NCI-H2107 treated with DMSO at 0.1 percent for 48 hours (cell line): ENCODE measurements at regions not wholly inside any gene's neighbourhood (a gene's known extent, or its start where the extent isn't known, plus 50 kb on each side); places are given as distances from the start of the nearest gene placed in this dataset.
"Not testable (repeated sequence)": the region's sequence is repeated elsewhere in the genome, so short reads cannot be mapped to it uniquely, and the experiment has no call there.

Experiments used
- DNase-seq: peaks from one replicate; lab custom pipeline; 2025; ENCODE audit not compliant: unreplicated experiment; lab: John Stamatoyannopoulos, UW

DNA sequence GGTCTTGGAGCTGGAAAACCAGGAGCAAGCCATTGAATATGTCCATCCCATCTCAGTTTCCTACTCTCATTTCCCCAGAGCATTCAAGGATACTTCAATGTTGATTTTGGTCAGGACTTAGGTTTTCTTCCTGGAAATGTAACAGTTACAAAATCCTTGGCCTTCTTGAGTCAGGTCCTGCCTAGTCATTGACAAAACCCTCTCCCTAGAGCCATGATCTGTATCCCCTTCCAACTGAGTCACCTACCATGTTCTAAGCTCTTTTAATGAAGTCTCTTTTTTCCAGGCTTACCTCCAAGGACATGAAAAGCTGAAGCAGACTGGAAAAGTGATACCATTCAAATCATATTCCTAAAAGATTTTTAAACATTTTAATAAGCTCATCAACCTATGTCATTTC, 549.2 kb downstream of the GALC start:
- no peak for DNase-seq

DNA sequence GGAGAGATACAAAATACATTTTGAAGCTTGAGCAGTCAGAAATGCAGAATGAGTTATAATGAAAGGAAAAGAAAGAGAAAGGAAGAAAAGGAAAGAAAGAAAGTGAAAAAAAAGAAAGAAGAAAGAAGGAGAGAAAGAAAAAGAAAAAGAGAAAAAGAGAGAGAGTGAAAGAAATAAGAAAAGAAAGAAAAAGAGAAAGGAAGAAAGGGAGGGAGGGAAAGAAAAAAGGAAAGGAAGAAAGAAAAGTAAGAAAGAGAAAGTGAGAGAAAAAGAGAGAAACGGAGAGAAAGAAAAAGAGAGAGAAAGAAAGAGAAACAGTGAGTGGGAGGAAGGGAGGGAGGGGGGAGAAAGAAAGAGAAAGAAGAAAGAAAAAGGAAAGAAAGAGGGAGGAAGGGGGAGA, 549.9 kb downstream of the GALC start:
- no peak for DNase-seq

DNA sequence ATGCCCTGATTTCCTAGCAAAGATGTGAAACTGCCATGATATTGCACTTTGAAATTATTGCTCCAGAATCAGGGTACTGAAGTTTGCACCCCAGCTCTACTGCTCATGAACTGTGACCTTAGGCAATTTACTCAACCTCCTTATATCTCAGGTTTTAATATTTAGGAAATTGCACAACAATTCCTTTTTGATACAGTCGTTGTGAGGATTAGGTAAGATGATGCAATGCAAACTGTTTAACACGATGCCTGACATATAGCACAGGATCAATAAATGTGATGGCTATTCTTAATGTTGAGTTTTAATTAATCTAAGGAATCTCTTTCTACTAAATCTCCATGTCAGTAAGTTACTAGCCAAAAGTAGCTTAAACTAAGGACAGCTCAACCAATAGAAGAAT, 555.8 kb downstream of the GALC start:
- no peak for DNase-seq

DNA sequence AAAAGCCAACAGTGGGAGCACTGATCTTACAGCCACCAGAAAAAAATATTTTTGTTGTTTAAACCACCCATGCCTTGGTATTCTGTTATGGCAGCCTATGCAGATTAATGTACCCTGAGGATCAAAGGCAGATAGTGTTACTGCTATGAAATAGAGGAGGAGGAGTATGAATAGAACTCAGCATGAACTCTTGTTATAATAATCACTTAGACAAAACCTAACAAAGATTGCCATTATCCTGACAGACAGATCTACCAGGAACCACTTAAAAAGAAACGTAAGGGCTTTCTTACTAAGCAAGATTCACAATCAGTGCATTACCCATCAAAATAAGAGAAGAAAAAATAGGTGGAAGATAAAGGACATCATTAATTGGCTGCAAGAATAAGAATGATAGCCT, 558.3 kb downstream of the GALC start:
- DNase-seq = no peak

DNA sequence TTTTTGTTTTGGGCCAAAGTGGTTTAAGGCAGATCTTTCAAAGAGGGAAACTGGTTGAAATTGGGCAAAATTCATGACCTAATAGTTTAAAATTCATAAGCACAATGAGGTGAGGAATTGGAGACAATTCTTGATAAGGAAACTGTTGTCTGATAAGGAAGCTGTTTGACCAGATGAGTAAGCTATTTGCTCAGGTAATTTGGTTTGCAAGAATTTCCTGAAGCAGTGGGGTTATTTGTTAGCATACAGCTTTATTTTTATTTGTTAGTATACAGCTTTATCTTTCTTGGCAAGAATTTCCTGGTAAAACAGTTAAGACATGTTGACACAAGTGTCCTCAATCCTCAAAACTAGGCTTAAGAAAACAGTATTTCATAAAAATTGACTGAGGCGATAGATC, 559.0 kb downstream of the GALC start:
- no peak for DNase-seq

GRCh38 chr14:87432698-87433097, 560.3 kb downstream of the GALC start:
- no peak for DNase-seq

- DNase-seq = no peak
These were observed 562.2 kb downstream of the GALC start for GRCh38 chr14:87430810-87431209.

DNA sequence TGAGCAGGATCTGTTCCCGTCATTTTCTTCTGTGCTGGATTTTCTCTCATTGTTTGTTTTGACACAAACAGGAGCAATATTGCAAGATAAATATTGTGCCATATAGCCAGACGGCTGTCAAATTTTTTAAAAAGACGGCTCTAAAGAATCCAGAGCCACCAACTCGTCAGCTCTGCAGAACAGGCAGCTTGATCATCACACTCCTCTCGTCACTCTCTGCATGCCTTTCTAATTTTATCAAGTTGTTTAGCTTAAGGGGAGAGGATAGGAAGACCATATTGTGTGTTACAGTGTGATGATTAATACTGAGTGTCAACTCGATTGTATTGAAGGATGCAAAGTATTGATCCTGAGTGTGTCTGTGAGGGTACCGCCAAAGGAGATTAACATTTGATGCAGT, 562.8 kb downstream of the GALC start:
- DNase-seq = no peak

DNA sequence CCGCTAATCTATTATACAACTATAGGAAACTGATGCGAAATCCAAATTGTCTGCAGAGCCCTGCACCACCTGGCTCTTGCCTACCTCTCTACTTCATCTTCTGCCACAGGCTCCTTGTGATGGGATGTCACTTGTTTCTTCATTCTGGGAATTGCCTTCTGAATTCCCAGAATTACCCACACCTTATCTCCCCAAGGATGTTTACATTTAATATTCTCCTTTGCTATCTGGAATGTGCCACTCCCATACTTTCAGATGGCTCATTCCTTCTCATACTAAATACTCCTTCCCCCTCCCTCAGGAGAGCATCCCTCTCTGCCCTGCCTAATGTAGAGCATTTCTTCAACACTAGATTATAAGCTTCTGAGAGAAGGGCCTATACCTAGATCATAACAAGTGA, 573.1 kb downstream of the GALC start:
- DNase-seq = no peak

GRCh38 chr14:87411370-87411769, 581.6 kb downstream of the GALC start:
- no peak for DNase-seq

DNA sequence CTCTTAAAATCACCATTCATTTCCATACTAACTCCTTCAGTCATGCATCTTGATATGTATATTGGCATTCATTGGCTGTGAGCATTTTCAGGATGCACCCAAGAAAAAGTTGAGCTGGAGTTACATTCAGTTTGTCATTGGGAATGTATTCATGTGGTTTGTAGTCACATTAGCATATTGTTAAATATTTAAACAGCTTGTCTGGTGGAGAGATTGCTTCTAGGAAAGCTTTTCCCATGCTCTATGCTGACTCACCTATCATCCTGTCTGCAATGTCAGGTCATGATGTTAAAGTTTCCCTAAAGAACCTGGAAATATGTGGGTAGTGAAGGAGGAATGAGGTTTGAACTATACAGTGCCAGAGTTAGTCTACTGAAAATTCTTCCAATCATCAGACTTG, 583.6 kb downstream of the GALC start:
- DNase-seq = no peak

- no peak for DNase-seq
These were observed 585.6 kb downstream of the GALC start for GRCh38 chr14:87407344-87407743.

- DNase-seq = no peak
These were observed 587.4 kb downstream of the GALC start for GRCh38 chr14:87405563-87405962.

DNA sequence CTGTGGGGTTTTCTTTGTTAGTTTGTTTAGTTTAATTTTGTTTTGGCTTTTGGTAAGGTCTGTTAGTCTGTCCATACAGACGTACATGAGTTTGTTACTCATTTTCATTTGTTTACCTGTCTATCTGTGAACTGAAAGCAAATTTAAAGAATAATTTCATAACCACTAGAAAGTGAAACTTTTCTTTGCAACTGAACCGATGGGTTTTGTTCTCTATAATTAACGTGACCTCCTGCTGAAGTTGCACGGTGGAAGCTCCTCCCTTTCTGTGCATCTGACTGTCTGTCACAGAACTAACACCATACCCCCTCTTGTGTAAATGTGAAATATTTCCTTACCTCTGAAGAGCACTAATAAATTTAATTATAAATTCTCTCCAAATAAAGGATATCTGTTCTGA, 595.5 kb downstream of the GALC start:
- DNase-seq = no peak

- DNase-seq = no peak
These were observed 601.9 kb downstream of the GALC start for GRCh38 chr14:87391066-87391465.

DNA sequence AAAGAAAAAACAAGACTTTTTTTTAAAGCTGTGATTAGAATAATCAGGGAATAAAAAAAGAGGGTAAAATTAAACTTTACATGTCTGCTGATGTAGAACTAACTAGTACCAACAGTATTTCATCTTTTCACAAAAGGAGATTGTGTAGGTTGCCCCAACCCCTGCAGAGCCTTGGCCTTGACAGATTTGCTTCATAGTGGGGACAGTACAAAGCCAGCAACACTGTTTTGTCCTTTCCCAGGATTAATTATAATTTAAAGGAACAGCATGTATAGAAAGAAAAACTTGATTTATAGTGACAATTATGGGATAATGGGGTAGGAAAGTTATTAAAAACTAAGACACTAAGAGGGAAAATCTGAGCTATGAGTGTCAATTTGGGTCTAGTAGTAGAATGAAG, 604.0 kb downstream of the GALC start:
- DNase-seq = no peak

DNA sequence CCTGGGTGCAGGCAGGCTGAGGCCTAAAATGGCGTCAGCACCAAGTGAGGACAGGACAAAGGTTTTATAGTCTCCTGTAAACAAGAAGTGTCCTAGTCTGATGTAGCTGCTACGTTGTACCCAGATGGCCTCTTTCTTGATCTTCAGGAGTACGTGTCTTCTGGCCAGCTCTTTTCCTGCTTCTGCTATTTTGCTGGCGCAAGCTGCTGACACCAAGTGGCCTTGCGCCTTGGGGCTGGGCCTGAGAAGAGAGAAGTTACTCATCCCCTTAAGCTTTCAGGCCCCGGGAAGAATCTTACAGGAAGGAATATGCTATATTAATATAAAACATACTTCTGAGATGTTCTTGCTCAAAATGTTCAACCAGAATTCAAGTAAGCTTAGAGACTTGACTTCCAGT, 605.2 kb downstream of the GALC start:
- no peak for DNase-seq

DNA sequence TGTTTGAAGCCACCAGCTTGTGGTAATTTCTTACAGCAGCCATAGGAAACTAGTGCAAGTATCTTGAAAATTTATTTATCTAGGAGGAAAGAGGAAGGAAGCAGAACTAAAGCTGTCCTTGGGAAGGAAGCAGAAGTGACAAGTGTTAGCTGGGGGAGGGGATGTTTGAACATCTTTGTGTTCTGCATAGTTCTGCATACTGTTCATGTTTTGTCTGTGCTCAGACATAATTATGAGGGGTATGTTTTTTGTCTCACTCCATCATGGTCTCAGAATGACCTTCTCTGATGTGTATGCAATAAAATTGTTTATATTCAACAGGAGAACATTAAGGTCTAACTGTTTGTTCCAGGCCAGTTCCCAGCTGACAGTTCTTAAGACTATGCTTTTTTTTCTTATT, 606.5 kb downstream of the GALC start:
- DNase-seq = no peak

DNA sequence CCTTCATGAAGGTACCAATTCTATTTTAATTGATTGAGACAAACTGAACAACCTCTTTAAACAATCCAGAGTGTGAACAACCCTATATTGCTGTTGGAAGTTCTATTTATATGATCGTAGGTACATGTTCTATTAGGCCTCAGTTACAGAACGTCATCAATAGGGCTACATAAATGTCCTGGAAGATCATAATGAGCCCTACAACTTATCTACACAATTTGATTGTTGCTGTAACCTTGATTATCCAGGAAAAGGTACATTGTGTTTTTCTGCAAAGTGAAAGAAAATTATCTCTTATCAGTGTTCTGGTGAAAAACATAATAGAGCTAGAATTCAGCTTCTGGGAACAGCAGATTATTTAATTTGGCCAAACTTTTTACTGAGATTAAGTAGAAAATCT, 612.9 kb downstream of the GALC start:
- DNase-seq = no peak

DNA sequence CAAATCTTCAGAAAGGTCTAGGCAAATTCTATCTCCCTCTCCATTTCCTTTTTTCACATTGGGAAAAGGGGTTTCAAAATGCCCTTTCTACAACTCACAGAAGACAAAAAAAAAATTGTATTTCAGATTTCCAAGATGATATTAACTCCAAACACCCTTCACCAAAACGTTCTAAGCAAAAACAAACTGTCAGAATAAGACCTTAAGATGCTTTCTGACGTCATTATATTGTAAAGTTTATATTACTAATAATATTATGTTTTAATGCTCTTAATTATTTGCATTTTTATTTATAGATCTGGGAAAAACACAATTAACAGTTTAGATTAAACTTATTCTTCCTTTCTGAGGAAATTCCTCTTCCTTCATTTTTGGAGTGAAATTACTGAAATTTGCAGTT, 624.2 kb downstream of the GALC start:
- no peak for DNase-seq

GRCh38 chr14:87360246-87360645, 632.7 kb downstream of the GALC start:
- DNase-seq = not testable (repeated sequence)

DNA sequence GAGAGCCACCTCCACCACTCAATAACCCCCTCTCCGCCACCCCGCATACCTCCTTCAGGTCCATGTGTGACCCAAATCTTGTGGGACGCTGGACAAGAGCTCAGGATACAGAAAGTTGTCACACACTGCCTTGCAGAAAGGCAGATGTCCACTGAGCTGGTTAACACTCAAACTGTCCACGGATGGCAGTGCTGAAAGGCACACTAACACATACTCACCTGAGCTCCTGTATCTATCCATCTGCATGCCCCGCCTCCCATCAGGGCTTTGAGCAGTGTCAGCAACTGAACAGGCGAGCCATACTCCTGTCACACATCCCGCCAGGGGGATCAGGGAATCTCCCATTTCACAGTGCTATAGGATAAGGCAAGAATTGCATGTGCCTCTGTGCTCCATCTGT, 642.0 kb downstream of the GALC start:
- no peak for DNase-seq

DNA sequence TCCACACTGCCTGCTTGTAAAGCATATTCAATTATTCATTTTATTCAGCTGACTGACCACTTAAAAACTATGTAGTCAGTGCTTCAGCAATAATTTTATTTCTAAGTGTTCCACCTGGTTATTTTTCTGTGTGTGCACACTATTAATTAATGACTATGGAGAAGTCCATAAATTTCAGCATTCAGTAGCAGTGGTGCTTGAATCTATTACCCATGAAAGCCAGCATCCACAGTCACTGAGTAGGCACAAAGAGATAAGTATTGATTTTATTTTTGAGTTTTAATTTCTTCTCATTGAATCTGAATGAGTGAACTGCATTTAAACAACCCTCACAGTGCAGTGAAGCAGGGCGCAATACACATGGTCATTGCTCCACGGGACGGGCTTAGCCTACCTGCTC, 643.1 kb downstream of the GALC start:
- DNase-seq = no peak

DNA sequence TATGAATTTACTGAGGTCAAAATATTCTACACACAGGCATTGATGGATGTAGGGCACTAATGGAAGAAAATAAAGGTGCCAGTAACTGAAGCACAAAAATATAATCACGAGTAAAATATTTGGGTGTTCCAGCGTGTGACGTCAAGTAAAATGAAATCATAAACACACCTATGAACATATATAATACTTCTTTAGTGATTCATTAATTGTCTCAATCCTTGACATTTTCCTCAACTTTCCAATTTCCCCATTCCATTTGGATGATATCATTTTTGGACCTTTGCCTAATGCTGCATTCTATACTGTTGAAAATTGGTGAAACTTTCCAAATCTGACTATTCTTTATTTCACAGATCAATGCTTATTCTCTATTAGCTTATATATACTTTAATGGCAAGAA, 649.3 kb downstream of the GALC start:
- no peak for DNase-seq
